ENCODE measurements at regions not wholly inside any gene's neighbourhood (a gene's known extent, or its start where the extent isn't known, plus 50 kb on each side); places are given as distances from the start of the nearest gene placed in this dataset.
"Not testable (repeated sequence)": the region's sequence is repeated elsewhere in the genome, so short reads cannot be mapped to it uniquely, and the experiment has no call there.

GRCh38 chr18:71221405-71221804 is 932.6 kb downstream of the SOCS6 start:
- Histone ChIP-seq H3K27me3 (ENCODE audit: control insufficient read depth in 1 of 2, insufficient read depth in 2 of 2, low read length in 1 of 2) (peaks cover 0 to 1% of the 10 kb centered on the region in 2 donors), H3K4me1 (ENCODE audit: control insufficient read depth in 1 of 2, insufficient read depth in 2 of 2, low read length in 2 of 2) (no peaks in the 10 kb centered on the region), H3K4me3 (ENCODE audit: low read length in 2 of 2) (no peak overlapping the region), H3K36me3 (ENCODE audit: control insufficient read depth in 1 of 2, insufficient read depth in 2 of 2, low read length in 1 of 2) (no peaks in the 10 kb centered on the region), H3K27ac (ENCODE audit: low read depth in 1 of 2, low read length in 2 of 2) (no peak overlapping the region), H3K9me3 (ENCODE audit: control insufficient read depth, low read length) (no peaks in the 10 kb centered on the region)
- intact Hi-C loops (cut with DNase I), result no loop called here
- WGBS, 2 donors, result 89 to 96% methylated on average over 6 of the region's 6 CpGs
- ATAC-seq (ENCODE audit: low FRiP score), result no peak
- DNase-seq, result no peak

- H3K9me3 ChIP-seq (ENCODE audit: control insufficient read depth, low read length); intact Hi-C loops (cut with DNase I); H3K4me3 ChIP-seq (ENCODE audit: low read length in 2 of 2); ATAC-seq (ENCODE audit: low FRiP score); H3K4me1 ChIP-seq (ENCODE audit: control insufficient read depth in 1 of 2, insufficient read depth in 2 of 2, low read length in 2 of 2); DNase-seq; H3K27ac ChIP-seq (ENCODE audit: low read depth in 1 of 2, low read length in 2 of 2); H3K36me3 ChIP-seq (ENCODE audit: control insufficient read depth in 1 of 2, insufficient read depth in 2 of 2, low read length in 1 of 2); H3K27me3 ChIP-seq (ENCODE audit: control insufficient read depth in 1 of 2, insufficient read depth in 2 of 2, low read length in 1 of 2): not testable (repeated sequence)
- WGBS, 2 donors, result 86 to 94% methylated on average over 14 to 26 of the region's 26 CpGs
Measured at GRCh38 chr18:71212739-71213138, 923.9 kb downstream of the SOCS6 start.

GRCh38 chr18:71212222-71212621 is 923.4 kb downstream of the SOCS6 start:
- intact Hi-C loops (cut with DNase I), result no loop called here
- WGBS, 2 donors, result 84 to 89% methylated on average over 6 to 16 of the region's 33 CpGs
- Histone ChIP-seq H3K4me1 (ENCODE audit: control insufficient read depth in 1 of 2, insufficient read depth in 2 of 2, low read length in 2 of 2) (no peaks in the 10 kb centered on the region), H3K36me3 (ENCODE audit: control insufficient read depth in 1 of 2, insufficient read depth in 2 of 2, low read length in 1 of 2) (no peaks in the 10 kb centered on the region), H3K27ac (ENCODE audit: low read depth in 1 of 2, low read length in 2 of 2) (no peak overlapping the region), H3K27me3 (ENCODE audit: control insufficient read depth in 1 of 2, insufficient read depth in 2 of 2, low read length in 1 of 2) (no peaks in the 10 kb centered on the region), H3K4me3 (ENCODE audit: low read length in 2 of 2) (no peak overlapping the region), H3K9me3 (ENCODE audit: control insufficient read depth, low read length) (peaks cover 2% of the 10 kb centered on the region)
- no peak for ATAC-seq (ENCODE audit: low FRiP score)
- no peak for DNase-seq

- no peak for DNase-seq
- ATAC-seq (ENCODE audit: low FRiP score), result no peak
Measured at GRCh38 chr18:71209944-71210343, 921.1 kb downstream of the SOCS6 start.

GRCh38 chr18:71194438-71194837 is 905.6 kb downstream of the SOCS6 start:
- H3K27ac ChIP-seq (ENCODE audit: low read depth in 1 of 2, low read length in 2 of 2), result no peak overlapping the region
- intact Hi-C loops (cut with DNase I), result no loop called here
- WGBS, 2 donors, result 33 to 40% methylated on average over 1 of the region's 1 CpG
- H3K4me1 ChIP-seq (ENCODE audit: control insufficient read depth in 1 of 2, insufficient read depth in 2 of 2, low read length in 2 of 2), result no peaks in the 10 kb centered on the region
- H3K36me3 ChIP-seq (ENCODE audit: control insufficient read depth in 1 of 2, insufficient read depth in 2 of 2, low read length in 1 of 2), result no peaks in the 10 kb centered on the region
- DNase-seq (no peak), ATAC-seq (ENCODE audit: low FRiP score) (no peak)
- H3K27me3 ChIP-seq (ENCODE audit: control insufficient read depth in 1 of 2, insufficient read depth in 2 of 2, low read length in 1 of 2), result no peaks in the 10 kb centered on the region
- H3K9me3 ChIP-seq (ENCODE audit: control insufficient read depth, low read length), result no peaks in the 10 kb centered on the region
- no peak overlapping the region for H3K4me3 ChIP-seq (ENCODE audit: low read length in 2 of 2)

More at GRCh38 chr18:71209944-71210343, 921.1 kb downstream of the SOCS6 start:
- no peak overlapping the region for H3K4me3 ChIP-seq (ENCODE audit: low read length in 2 of 2)
- peaks cover 2% of the 10 kb centered on the region for H3K9me3 ChIP-seq (ENCODE audit: control insufficient read depth, low read length)
- H3K27me3 ChIP-seq (ENCODE audit: control insufficient read depth in 1 of 2, insufficient read depth in 2 of 2, low read length in 1 of 2), result no peaks in the 10 kb centered on the region
- WGBS, 2 donors, result 11 to 13% methylated on average over 2 of the region's 2 CpGs
- H3K27ac ChIP-seq (ENCODE audit: low read depth in 1 of 2, low read length in 2 of 2), result no peak overlapping the region
- H3K4me1 ChIP-seq (ENCODE audit: control insufficient read depth in 1 of 2, insufficient read depth in 2 of 2, low read length in 2 of 2), result no peaks in the 10 kb centered on the region
- intact Hi-C loops (cut with DNase I), result no loop called here
- no peaks in the 10 kb centered on the region for H3K36me3 ChIP-seq (ENCODE audit: control insufficient read depth in 1 of 2, insufficient read depth in 2 of 2, low read length in 1 of 2)

GRCh38 chr18:71189581-71189980 is 900.7 kb downstream of the SOCS6 start:
- Histone ChIP-seq H3K4me1 (ENCODE audit: control insufficient read depth in 1 of 2, insufficient read depth in 2 of 2, low read length in 2 of 2) (no peaks in the 10 kb centered on the region), H3K27me3 (ENCODE audit: control insufficient read depth in 1 of 2, insufficient read depth in 2 of 2, low read length in 1 of 2) (no peaks in the 10 kb centered on the region), H3K36me3 (ENCODE audit: control insufficient read depth in 1 of 2, insufficient read depth in 2 of 2, low read length in 1 of 2) (no peaks in the 10 kb centered on the region), H3K27ac (ENCODE audit: low read depth in 1 of 2, low read length in 2 of 2) (no peak overlapping the region), H3K4me3 (ENCODE audit: low read length in 2 of 2) (no peak overlapping the region), H3K9me3 (ENCODE audit: control insufficient read depth, low read length) (no peaks in the 10 kb centered on the region)
- intact Hi-C loops (cut with DNase I), result no loop called here
- WGBS, 2 donors, result 89% methylated on average over 3 of the region's 3 CpGs
- ATAC-seq (ENCODE audit: low FRiP score) (no peak), DNase-seq (no peak)

GRCh38 chr18:71168557-71169145 is 879.8 kb downstream of the SOCS6 start:
- no peaks in the 10 kb centered on the region for H3K4me1 ChIP-seq (ENCODE audit: control insufficient read depth in 1 of 2, insufficient read depth in 2 of 2, low read length in 2 of 2)
- intact Hi-C loops (cut with DNase I), result no loop called here
- H3K27ac ChIP-seq (ENCODE audit: low read depth in 1 of 2, low read length in 2 of 2), result no peak overlapping the region
- H3K27me3 ChIP-seq (ENCODE audit: control insufficient read depth in 1 of 2, insufficient read depth in 2 of 2, low read length in 1 of 2), result no peaks in the 10 kb centered on the region
- 11 to 14% methylated on average over 4 of the region's 4 CpGs for WGBS, 2 donors
- H3K9me3 ChIP-seq (ENCODE audit: control insufficient read depth, low read length), result no peaks in the 10 kb centered on the region
- no peak for DNase-seq
- no peak for ATAC-seq (ENCODE audit: low FRiP score)
- H3K36me3 ChIP-seq (ENCODE audit: control insufficient read depth in 1 of 2, insufficient read depth in 2 of 2, low read length in 1 of 2), result no peaks in the 10 kb centered on the region
- peak overlapping the region in 1 of 2 donors; percentile 20 for H3K4me3 ChIP-seq (ENCODE audit: low read length in 2 of 2)

- Histone ChIP-seq H3K36me3 (ENCODE audit: control insufficient read depth in 1 of 2, insufficient read depth in 2 of 2, low read length in 1 of 2) (no peaks in the 10 kb centered on the region), H3K27ac (ENCODE audit: low read depth in 1 of 2, low read length in 2 of 2) (no peak overlapping the region), H3K4me1 (ENCODE audit: control insufficient read depth in 1 of 2, insufficient read depth in 2 of 2, low read length in 2 of 2) (no peaks in the 10 kb centered on the region), H3K27me3 (ENCODE audit: control insufficient read depth in 1 of 2, insufficient read depth in 2 of 2, low read length in 1 of 2) (no peaks in the 10 kb centered on the region), H3K9me3 (ENCODE audit: control insufficient read depth, low read length) (no peaks in the 10 kb centered on the region), H3K4me3 (ENCODE audit: low read length in 2 of 2) (no peak overlapping the region)
- DNase-seq, result no peak
- WGBS, 2 donors, result 24 to 45% methylated on average over 3 of the region's 3 CpGs
- ATAC-seq (ENCODE audit: low FRiP score), result no peak
- intact Hi-C loops (cut with DNase I), result no loop called here
Measured at GRCh38 chr18:71136487-71136886, 847.6 kb downstream of the SOCS6 start.

- no peak overlapping the region for H3K4me3 ChIP-seq (ENCODE audit: low read length in 2 of 2)
- H3K9me3 ChIP-seq (ENCODE audit: control insufficient read depth, low read length), result no peaks in the 10 kb centered on the region
- intact Hi-C loops (cut with DNase I), result no loop called here
- no peaks in the 10 kb centered on the region for H3K36me3 ChIP-seq (ENCODE audit: control insufficient read depth in 1 of 2, insufficient read depth in 2 of 2, low read length in 1 of 2)
- WGBS, 2 donors, result 88 to 91% methylated on average over 4 of the region's 4 CpGs
- H3K4me1 ChIP-seq (ENCODE audit: control insufficient read depth in 1 of 2, insufficient read depth in 2 of 2, low read length in 2 of 2), result no peaks in the 10 kb centered on the region
- no peak overlapping the region for H3K27ac ChIP-seq (ENCODE audit: low read depth in 1 of 2, low read length in 2 of 2)
- H3K27me3 ChIP-seq (ENCODE audit: control insufficient read depth in 1 of 2, insufficient read depth in 2 of 2, low read length in 1 of 2), result no peaks in the 10 kb centered on the region
- ATAC-seq (ENCODE audit: low FRiP score) (no peak), DNase-seq (no peak)
Measured at GRCh38 chr18:71134122-71134521, 845.3 kb downstream of the SOCS6 start.

Measured in aorta (tissue), 5 donors.